WTC11 (cell line): ENCODE measurements at regions not wholly inside any gene's neighbourhood (a gene's known extent, or its start where the extent isn't known, plus 50 kb on each side); places are given as distances from the start of the nearest gene placed in this dataset.

Source experiments
- ATAC-seq: fragments of 200-7000 bp; cut with Tn5 transposase; 2 replicates; pipeline ENCODE4 v1.10.0; 2021; ENCODE audit warnings: mild to moderate bottlenecking, moderate library complexity
- CTCF ChIA-PET: fragments of 300-600 bp; sonication (Branson Sonifier 250); formaldehyde crosslinking; loops from one replicate; lab custom pipeline; 2021; ENCODE audit warnings: antibody characterized with exemption; lab: Charles Lee
- POLR2A ChIA-PET: fragments of 350-600 bp; sonication (Branson Sonifier 250); formaldehyde crosslinking; loops from one replicate; lab custom pipeline; 2021; ENCODE audit warnings: antibody characterized with exemption; lab: Charles Lee
- DNase-seq: peaks from one replicate; pipeline ENCODE4 v3.0.0; 2021; ENCODE audit warnings: low spot score
- H3K27ac Mint-ChIP-seq: 2 replicates; pipeline ENCODE4 v1.8.0; 2021; ENCODE audit warnings: mixed read lengths
- H3K27me3 Mint-ChIP-seq: 2 replicates; pipeline ENCODE4 v1.8.0; 2021; ENCODE audit warnings: low read depth, mild to moderate bottlenecking, moderate library complexity, mixed read lengths
- H3K36me3 Mint-ChIP-seq: 2 replicates; pipeline ENCODE4 v1.8.0; 2021; ENCODE audit warnings: mixed read lengths
- H3K4me1 Mint-ChIP-seq: 2 replicates; pipeline ENCODE4 v1.8.0; 2022; ENCODE audit warnings: mixed read lengths
- H3K4me3 Mint-ChIP-seq: 2 replicates; pipeline ENCODE4 v1.8.0; 2021; ENCODE audit warnings: mild to moderate bottlenecking, moderate library complexity, mixed read lengths
- H3K9me3 Mint-ChIP-seq: 2 replicates; pipeline ENCODE4 v1.8.0; 2021; ENCODE audit warnings: mixed read lengths
- ETV6 ChIP-seq: sonication (generic); formaldehyde crosslinking; IDR thresholded peaks from 2 replicates; pipeline ENCODE4 v1.8.1; 2022; ENCODE audit warnings: mild to moderate bottlenecking, missing genetic modification reagents
- FOXK1 ChIP-seq: sonication (generic); formaldehyde crosslinking; IDR thresholded peaks from 2 replicates; pipeline ENCODE4 v1.8.0; 2022; ENCODE audit warnings: mild to moderate bottlenecking, moderate library complexity, missing genetic modification reagents
- GABPB1 ChIP-seq: sonication (generic); formaldehyde crosslinking; IDR thresholded peaks from 2 replicates; pipeline ENCODE4 v1.8.1; 2023; ENCODE audit warnings: mild to moderate bottlenecking, missing genetic modification reagents
- RELA ChIP-seq: sonication (generic); formaldehyde crosslinking; IDR thresholded peaks from 2 replicates; pipeline ENCODE4 v1.8.1; 2022; ENCODE audit warnings: missing genetic modification reagents, mild to moderate bottlenecking, borderline replicate concordance
- SP1 ChIP-seq: sonication (generic); formaldehyde crosslinking; conservative IDR thresholded peaks from 2 replicates; pipeline ENCODE4 v1.8.1; 2022; ENCODE audit warnings: missing genetic modification reagents
- TCF7 ChIP-seq: sonication (generic); formaldehyde crosslinking; IDR thresholded peaks from 2 replicates; pipeline ENCODE4 v1.8.0; 2022; ENCODE audit warnings: mild to moderate bottlenecking, low read depth, missing genetic modification reagents, moderate library complexity
- TP53 ChIP-seq: sonication (generic); formaldehyde crosslinking; IDR thresholded peaks from 2 replicates; pipeline ENCODE4 v1.8.1; 2023; ENCODE audit warnings: mild to moderate bottlenecking, missing genetic modification reagents
- ZNF423 ChIP-seq: fragments of 250-450 bp; sonication (Bioruptor Pico); IDR thresholded peaks from 2 replicates; pipeline ENCODE4 v2.1.2; 2022; ENCODE audit warnings: mild to moderate bottlenecking, moderate library complexity
- TF ChIP-seq, protein P1 (sequence below): sonication (generic); formaldehyde crosslinking; IDR thresholded peaks from 2 replicates; pipeline ENCODE4 v1.8.1; 2022; ENCODE audit warnings: missing genetic modification reagents, borderline replicate concordance
- TF ChIP-seq, protein P2 (sequence below): fragments of 200-600 bp; IDR thresholded peaks from 2 replicates; pipeline ENCODE4 v1.8.0; 2022; ENCODE audit warnings: antibody characterized with exemption
- TF ChIP-seq, protein P3 (sequence below): sonication (generic); formaldehyde crosslinking; IDR thresholded peaks from 2 replicates; pipeline ENCODE4 v1.8.1; 2023; ENCODE audit warnings: mild to moderate bottlenecking, missing genetic modification reagents
- TF ChIP-seq, protein P4 (sequence below): sonication (generic); formaldehyde crosslinking; IDR thresholded peaks from 2 replicates; pipeline ENCODE4 v1.8.1; 2023; ENCODE audit warnings: mild to moderate bottlenecking, missing genetic modification reagents, borderline replicate concordance
- TF ChIP-seq, protein P5 (sequence below): sonication (generic); formaldehyde crosslinking; IDR thresholded peaks from 2 replicates; pipeline ENCODE4 v1.8.0; 2022; ENCODE audit warnings: mild to moderate bottlenecking, missing genetic modification reagents
- TF ChIP-seq, protein P6 (sequence below): fragments of 250-450 bp; sonication (Bioruptor Pico); conservative IDR thresholded peaks from 2 replicates; pipeline ENCODE4 v1.9.0; 2021; ENCODE audit warnings: mild to moderate bottlenecking
- TF ChIP-seq, protein P7 (sequence below): sonication (generic); formaldehyde crosslinking; IDR thresholded peaks from 2 replicates; pipeline ENCODE4 v1.8.0; 2023; ENCODE audit warnings: missing genetic modification reagents, mild to moderate bottlenecking, borderline replicate concordance

DNA sequence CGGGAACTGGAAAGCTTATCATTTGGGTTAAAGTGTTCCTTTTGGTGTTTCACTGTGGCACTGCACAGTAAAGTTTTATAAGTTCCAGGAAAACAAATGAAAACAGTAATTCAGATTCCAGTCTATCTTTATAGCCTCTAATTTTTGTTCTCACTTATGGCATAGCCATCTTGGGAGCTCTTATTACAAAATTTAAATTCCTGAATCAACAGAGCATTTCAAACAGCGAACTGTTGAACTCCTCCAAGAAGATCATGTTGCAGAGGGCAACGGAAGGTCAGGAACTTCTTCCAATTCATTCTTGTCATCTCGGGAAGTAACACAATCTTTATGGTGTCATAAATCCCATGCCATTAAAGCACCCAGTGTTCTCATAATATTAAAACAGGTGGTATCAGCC is 229.1 kb downstream of the KCNC2 start:
- Mint-ChIP-seq H3K36me3 (no peaks in the 10 kb centered on the region), H3K27ac (no peak overlapping the region), H3K27me3 (no peaks in the 10 kb centered on the region), H3K4me3 (no peak overlapping the region), H3K4me1 (no peaks in the 10 kb centered on the region), H3K9me3 (no peaks in the 10 kb centered on the region)
- TF ChIP-seq ETV6 (CRISPR knock-in tag) (no peak), SP1 (no peak), FOXK1 (CRISPR knock-in tag) (no peak), GABPB1 (no peak), TP53 (CRISPR knock-in tag) (no peak), RELA (CRISPR knock-in tag) (no peak), TCF7 (CRISPR knock-in tag) (no peak), ZNF423 (CRISPR knock-in tag) (no peak)
- TF ChIP-seq, protein P1, sequence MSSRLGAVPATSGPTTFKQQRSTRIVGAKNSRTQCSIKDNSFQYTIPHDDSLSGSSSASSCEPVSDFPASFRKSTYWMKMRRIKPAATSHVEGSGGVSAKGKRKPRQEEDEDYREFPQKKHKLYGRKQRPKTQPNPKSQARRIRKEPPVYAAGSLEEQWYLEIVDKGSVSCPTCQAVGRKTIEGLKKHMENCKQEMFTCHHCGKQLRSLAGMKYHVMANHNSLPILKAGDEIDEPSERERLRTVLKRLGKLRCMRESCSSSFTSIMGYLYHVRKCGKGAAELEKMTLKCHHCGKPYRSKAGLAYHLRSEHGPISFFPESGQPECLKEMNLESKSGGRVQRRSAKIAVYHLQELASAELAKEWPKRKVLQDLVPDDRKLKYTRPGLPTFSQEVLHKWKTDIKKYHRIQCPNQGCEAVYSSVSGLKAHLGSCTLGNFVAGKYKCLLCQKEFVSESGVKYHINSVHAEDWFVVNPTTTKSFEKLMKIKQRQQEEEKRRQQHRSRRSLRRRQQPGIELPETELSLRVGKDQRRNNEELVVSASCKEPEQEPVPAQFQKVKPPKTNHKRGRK (CRISPR knock-in tag): no peak
- TF ChIP-seq, protein P2, sequence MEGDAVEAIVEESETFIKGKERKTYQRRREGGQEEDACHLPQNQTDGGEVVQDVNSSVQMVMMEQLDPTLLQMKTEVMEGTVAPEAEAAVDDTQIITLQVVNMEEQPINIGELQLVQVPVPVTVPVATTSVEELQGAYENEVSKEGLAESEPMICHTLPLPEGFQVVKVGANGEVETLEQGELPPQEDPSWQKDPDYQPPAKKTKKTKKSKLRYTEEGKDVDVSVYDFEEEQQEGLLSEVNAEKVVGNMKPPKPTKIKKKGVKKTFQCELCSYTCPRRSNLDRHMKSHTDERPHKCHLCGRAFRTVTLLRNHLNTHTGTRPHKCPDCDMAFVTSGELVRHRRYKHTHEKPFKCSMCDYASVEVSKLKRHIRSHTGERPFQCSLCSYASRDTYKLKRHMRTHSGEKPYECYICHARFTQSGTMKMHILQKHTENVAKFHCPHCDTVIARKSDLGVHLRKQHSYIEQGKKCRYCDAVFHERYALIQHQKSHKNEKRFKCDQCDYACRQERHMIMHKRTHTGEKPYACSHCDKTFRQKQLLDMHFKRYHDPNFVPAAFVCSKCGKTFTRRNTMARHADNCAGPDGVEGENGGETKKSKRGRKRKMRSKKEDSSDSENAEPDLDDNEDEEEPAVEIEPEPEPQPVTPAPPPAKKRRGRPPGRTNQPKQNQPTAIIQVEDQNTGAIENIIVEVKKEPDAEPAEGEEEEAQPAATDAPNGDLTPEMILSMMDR: no peak
- TF ChIP-seq, protein P3, sequence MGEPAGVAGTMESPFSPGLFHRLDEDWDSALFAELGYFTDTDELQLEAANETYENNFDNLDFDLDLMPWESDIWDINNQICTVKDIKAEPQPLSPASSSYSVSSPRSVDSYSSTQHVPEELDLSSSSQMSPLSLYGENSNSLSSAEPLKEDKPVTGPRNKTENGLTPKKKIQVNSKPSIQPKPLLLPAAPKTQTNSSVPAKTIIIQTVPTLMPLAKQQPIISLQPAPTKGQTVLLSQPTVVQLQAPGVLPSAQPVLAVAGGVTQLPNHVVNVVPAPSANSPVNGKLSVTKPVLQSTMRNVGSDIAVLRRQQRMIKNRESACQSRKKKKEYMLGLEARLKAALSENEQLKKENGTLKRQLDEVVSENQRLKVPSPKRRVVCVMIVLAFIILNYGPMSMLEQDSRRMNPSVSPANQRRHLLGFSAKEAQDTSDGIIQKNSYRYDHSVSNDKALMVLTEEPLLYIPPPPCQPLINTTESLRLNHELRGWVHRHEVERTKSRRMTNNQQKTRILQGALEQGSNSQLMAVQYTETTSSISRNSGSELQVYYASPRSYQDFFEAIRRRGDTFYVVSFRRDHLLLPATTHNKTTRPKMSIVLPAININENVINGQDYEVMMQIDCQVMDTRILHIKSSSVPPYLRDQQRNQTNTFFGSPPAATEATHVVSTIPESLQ (CRISPR knock-in tag): no peak
- TF ChIP-seq, protein P4, sequence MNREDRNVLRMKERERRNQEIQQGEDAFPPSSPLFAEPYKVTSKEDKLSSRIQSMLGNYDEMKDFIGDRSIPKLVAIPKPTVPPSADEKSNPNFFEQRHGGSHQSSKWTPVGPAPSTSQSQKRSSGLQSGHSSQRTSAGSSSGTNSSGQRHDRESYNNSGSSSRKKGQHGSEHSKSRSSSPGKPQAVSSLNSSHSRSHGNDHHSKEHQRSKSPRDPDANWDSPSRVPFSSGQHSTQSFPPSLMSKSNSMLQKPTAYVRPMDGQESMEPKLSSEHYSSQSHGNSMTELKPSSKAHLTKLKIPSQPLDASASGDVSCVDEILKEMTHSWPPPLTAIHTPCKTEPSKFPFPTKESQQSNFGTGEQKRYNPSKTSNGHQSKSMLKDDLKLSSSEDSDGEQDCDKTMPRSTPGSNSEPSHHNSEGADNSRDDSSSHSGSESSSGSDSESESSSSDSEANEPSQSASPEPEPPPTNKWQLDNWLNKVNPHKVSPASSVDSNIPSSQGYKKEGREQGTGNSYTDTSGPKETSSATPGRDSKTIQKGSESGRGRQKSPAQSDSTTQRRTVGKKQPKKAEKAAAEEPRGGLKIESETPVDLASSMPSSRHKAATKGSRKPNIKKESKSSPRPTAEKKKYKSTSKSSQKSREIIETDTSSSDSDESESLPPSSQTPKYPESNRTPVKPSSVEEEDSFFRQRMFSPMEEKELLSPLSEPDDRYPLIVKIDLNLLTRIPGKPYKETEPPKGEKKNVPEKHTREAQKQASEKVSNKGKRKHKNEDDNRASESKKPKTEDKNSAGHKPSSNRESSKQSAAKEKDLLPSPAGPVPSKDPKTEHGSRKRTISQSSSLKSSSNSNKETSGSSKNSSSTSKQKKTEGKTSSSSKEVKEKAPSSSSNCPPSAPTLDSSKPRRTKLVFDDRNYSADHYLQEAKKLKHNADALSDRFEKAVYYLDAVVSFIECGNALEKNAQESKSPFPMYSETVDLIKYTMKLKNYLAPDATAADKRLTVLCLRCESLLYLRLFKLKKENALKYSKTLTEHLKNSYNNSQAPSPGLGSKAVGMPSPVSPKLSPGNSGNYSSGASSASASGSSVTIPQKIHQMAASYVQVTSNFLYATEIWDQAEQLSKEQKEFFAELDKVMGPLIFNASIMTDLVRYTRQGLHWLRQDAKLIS: no peak
- TF ChIP-seq, protein P5, sequence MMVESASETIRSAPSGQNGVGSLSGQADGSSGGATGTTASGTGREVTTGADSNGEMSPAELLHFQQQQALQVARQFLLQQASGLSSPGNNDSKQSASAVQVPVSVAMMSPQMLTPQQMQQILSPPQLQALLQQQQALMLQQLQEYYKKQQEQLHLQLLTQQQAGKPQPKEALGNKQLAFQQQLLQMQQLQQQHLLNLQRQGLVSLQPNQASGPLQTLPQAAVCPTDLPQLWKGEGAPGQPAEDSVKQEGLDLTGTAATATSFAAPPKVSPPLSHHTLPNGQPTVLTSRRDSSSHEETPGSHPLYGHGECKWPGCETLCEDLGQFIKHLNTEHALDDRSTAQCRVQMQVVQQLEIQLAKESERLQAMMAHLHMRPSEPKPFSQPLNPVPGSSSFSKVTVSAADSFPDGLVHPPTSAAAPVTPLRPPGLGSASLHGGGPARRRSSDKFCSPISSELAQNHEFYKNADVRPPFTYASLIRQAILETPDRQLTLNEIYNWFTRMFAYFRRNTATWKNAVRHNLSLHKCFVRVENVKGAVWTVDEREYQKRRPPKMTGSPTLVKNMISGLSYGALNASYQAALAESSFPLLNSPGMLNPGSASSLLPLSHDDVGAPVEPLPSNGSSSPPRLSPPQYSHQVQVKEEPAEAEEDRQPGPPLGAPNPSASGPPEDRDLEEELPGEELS (CRISPR knock-in tag): no peak
- TF ChIP-seq, protein P6, sequence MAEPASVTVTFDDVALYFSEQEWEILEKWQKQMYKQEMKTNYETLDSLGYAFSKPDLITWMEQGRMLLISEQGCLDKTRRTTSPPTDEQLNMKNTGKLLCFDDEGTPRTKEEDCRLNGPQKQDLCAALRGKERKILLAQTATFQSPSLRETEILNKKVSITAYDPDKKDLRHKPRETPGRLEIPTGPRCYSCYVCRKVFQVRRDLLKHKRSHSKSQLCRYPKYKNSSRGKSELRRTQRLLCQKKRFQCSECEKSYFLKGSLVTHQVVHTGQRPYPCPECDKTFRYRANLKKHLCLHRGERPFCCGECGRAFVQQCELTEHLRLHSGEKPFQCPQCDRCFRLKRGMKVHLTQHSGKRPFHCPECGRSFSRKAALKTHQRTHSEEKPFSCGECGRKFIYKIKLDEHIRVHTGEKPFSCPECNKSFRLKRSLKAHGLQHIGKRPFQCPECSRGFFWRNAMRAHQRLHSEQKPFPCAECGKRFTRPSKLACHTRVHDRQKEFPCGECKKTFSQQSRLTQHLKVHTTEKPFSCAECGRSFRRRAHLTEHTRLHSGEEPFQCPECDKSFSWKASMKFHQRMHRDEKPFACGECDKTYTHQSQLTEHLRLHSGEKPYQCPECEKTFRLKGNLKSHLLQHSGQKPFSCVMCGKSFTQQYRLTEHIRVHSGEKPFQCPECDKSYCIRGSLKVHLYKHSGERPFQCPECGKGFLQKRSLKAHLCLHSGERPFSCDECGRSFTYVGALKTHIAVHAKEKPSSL (CRISPR knock-in tag): no peak
- TF ChIP-seq, protein P7, sequence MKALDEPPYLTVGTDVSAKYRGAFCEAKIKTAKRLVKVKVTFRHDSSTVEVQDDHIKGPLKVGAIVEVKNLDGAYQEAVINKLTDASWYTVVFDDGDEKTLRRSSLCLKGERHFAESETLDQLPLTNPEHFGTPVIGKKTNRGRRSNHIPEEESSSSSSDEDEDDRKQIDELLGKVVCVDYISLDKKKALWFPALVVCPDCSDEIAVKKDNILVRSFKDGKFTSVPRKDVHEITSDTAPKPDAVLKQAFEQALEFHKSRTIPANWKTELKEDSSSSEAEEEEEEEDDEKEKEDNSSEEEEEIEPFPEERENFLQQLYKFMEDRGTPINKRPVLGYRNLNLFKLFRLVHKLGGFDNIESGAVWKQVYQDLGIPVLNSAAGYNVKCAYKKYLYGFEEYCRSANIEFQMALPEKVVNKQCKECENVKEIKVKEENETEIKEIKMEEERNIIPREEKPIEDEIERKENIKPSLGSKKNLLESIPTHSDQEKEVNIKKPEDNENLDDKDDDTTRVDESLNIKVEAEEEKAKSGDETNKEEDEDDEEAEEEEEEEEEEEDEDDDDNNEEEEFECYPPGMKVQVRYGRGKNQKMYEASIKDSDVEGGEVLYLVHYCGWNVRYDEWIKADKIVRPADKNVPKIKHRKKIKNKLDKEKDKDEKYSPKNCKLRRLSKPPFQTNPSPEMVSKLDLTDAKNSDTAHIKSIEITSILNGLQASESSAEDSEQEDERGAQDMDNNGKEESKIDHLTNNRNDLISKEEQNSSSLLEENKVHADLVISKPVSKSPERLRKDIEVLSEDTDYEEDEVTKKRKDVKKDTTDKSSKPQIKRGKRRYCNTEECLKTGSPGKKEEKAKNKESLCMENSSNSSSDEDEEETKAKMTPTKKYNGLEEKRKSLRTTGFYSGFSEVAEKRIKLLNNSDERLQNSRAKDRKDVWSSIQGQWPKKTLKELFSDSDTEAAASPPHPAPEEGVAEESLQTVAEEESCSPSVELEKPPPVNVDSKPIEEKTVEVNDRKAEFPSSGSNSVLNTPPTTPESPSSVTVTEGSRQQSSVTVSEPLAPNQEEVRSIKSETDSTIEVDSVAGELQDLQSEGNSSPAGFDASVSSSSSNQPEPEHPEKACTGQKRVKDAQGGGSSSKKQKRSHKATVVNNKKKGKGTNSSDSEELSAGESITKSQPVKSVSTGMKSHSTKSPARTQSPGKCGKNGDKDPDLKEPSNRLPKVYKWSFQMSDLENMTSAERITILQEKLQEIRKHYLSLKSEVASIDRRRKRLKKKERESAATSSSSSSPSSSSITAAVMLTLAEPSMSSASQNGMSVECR (CRISPR knock-in tag): no peak
- DNase-seq (no peak), ATAC-seq (no peak)
- ChIA-PET CTCF (no interaction called here), POLR2A (interaction anchor here (0.5 kb wide), 1 partner anchor 693 kb away, joined by 6 read pairs; no protein-coding TSS in a partner anchor)
